RCC 7860 (cell line): ENCODE measurements at regions not wholly inside any gene's neighbourhood (a gene's known extent, or its start where the extent isn't known, plus 50 kb on each side); places are given as distances from the start of the nearest gene placed in this dataset.
"Not testable (repeated sequence)": the region's sequence is repeated elsewhere in the genome, so short reads cannot be mapped to it uniquely, and the experiment has no call there.

ENCODE experiments used
- DNase-seq: peaks from one replicate; pipeline ENCODE4 v3.0.0-alpha.2; 2015; ENCODE audit warnings: low spot score
- FAIRE-seq: peaks from 2 replicates; lab custom pipeline; 2012; peaks lifted over from hg19 to GRCh38; lab: Jason Lieb, UNC

- DNase-seq (no peak), FAIRE-seq (no peak)
Measured at GRCh38 chr12:20004952-20005351, 363.4 kb upstream of the PDE3A start.

- DNase-seq = no peak
- FAIRE-seq = no peak
Measured at GRCh38 chr12:20006871-20007730, 361.2 kb upstream of the PDE3A start.

DNA sequence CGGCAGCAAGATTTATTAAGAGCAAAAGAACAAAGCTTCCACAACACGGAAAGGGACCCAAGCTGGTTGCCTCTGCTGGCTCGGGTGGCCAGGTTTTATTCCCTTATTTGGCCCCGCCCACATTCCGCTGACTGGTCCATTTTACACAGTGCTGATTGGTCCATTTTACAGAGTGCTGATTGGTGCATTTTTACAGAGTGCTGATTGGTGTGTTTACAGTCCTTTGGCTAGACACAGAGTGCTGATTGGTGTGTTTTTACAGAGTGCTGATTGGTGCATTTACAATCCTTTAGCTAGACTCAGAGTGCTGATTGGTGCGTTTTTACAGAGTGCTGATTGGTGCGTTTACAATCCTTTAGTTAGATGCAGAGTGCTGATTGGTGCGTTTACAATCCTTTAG lies 358.4 kb upstream of the PDE3A start:
- DNase-seq, FAIRE-seq: not testable (repeated sequence)

- FAIRE-seq (no peak), DNase-seq (no peak)
Measured at GRCh38 chr12:20011200-20011599, 357.1 kb upstream of the PDE3A start.

- FAIRE-seq = no peak
Measured at GRCh38 chr12:20017802-20018201, 350.5 kb upstream of the PDE3A start.

GRCh38 chr12:20018406-20018805 lies 349.9 kb upstream of the PDE3A start:
- no peak for FAIRE-seq
- DNase-seq = no peak

More at GRCh38 chr12:20017802-20018201, 350.5 kb upstream of the PDE3A start:
- DNase-seq = no peak

- DNase-seq = no peak
- no peak for FAIRE-seq
Measured at GRCh38 chr12:20024194-20024593, 344.1 kb upstream of the PDE3A start.

GRCh38 chr12:20028033-20028432 lies 340.3 kb upstream of the PDE3A start:
- DNase-seq (no peak), FAIRE-seq (no peak)

GRCh38 chr12:20030826-20031225 lies 337.5 kb upstream of the PDE3A start:
- FAIRE-seq (no peak), DNase-seq (no peak)

DNA sequence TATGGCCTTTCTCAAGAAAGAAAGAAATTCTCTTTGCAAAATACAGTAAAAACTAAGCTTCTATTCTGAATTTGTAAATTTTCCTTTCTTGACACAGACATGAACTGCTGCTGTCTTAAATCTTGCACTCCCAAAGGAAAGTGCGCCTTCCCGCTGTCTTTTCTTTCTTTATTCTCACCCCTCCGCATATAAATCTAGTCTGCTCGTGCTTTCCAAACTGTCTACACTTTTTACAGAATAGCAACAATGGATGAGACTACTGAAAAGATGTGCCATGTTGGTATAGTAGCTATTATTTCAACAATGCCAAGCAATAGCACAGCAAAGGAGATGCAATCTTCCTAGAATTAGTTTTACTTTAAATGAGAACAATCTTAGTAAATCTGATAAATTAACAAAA lies 328.8 kb upstream of the PDE3A start:
- no peak for FAIRE-seq

DNA sequence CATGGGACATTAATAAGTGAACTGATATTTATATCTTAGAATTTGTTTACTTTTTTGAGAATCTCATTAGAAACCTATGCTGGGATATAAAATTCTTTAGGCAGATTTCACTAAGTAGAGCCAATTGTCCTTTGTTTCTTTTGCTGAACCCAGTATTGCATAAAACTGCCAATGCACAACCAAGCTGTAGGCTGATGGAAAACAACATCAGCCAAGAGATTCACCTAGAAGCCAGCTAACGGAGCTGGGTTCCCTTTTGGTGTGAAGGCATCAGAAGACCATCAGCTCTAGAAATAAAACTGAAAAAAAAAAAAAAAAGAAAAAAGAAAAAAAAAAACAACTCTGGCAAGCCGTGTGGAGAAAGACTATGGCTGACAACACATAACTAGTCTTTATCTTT lies 328.2 kb upstream of the PDE3A start:
- FAIRE-seq (no peak), DNase-seq (no peak)

More for the DNA sequence above, 328.8 kb upstream of the PDE3A start:
- DNase-seq = no peak

- FAIRE-seq (no peak), DNase-seq (no peak)
Measured at GRCh38 chr12:20040831-20041230, 327.5 kb upstream of the PDE3A start.

DNA sequence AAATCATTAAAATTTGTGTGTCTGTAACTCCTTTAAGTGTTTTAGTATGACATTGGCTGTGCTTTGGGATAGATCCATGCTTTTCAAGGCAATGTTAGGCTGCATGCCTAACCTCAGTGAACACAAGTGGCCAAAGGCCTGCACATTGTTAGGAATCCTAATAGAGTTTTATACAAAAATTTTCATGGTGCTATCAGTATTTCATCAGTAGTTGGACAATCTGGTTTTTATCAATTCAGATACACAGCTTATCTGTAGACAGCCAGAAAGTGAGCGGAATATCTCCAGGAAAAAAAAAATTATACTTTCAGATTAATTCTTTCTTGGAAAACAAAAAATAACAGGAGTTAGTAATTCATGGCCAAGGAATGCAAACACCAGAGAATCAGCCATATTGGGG lies 324.0 kb upstream of the PDE3A start:
- FAIRE-seq (no peak), DNase-seq (no peak)

DNA sequence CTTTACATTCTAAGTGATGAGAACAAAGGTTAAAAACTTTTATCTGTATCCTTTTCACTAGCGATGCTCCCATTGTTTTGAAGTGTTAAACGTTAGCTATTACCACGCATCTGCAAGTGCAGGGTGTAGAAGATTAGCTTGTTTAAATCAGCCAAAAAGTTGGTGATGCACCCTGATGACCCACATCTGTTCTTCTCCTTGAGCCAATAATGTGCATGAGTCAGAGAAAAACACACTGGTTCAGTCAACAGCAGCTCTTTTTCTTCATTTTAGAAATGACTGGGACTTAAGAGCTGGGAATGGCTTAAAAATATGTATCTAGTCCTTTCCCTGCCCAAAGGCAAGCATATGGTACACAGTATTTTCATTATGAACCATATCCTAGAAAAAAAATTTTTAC lies 323.5 kb upstream of the PDE3A start:
- DNase-seq (no peak), FAIRE-seq (no peak)

GRCh38 chr12:20047901-20048300 lies 320.4 kb upstream of the PDE3A start:
- no peak for FAIRE-seq
- DNase-seq = no peak

DNA sequence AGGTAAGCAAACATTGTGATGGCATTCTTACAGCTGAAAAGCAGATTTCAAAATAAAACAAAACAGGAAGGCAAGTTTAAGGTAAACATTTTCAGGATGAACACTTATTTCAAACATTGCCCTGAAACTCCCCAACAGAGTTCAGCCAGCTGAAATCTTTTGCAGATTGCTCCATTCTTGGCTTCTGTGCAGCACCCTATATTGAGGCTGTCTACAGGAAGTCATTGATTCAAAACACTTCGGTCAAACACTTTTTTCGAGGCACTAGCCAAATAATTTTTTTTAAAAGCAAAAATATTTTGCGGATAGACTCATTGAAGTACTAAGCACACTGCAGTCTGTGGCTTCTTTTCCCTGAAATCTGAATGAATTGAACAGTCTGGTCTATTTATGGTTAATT lies 318.1 kb upstream of the PDE3A start:
- FAIRE-seq (no peak), DNase-seq (no peak)

DNA sequence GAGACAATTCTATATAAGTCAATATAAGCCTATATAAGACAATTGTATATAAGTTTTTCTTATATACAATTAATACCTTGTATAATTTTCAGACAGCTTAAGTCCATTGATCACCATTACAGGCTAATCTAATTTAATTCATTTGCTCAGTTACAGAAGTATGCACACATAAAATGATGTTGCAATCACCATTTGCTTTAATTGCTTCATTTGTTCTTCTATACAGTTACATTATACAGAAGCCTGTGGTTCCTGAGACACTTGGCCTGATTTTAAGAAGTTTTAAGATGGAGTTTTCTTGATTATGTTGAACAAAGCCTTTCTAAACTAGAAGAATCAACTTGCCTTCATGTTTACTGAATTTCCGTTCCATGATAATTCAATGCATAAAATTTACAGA lies 314.6 kb upstream of the PDE3A start:
- FAIRE-seq = no peak
- DNase-seq = no peak

DNA sequence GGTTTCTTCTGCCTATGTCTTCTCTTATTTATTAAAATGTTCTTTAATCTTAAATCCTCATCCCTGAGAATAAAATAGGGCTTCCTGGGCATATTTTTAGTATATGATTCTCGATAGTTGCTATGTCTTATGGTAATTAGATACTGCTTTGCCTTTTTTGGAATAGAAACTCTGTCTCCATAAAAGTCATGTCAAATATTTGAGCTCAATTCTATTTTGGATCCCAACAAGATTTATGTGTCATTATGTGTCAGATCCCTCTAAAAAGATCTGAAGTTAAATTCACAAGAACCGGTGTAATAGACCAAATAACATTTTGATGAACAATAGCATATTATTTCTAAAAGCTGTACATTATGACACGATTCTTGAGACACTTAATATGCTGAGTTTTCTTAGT lies 312.5 kb upstream of the PDE3A start:
- FAIRE-seq = no peak
- DNase-seq = no peak

DNA sequence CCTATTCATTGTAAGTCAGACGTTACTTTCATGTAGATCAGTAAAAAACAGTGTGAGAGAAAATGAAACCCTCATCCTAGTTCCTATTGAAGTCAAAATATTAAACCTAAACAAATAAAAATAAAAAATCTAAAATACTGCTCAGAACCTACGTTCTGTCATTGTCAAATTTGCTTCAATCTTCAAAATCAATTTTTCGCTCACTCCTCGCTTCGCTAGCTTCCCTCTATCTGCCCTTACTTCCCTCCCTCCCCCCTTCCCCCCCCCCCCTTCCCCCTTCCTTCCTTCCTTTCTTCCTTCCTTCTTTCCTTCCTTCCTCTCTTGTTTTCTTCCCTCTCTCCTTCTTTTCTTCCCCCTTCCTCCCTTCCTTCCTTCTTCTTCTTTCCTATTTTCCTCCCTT lies 310.9 kb upstream of the PDE3A start:
- DNase-seq = no peak
- no peak for FAIRE-seq

DNA sequence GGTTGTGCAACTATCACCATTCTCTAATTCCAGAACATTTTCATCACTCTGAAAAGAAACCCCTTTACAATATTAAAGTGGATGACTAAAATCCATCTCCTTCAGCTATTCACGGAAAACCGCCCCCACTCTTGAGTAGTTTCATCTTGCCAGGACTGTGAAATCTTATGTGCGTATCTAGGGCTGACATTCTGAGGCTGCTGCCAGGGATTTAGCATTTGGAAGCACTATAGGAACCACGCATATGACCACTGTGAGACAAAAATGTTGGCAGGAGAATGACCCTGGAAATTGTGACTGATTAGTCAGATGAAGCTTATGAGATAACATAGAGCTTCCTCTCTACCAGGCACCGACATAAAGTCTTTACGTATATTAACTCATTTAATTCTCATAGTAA lies 305.2 kb upstream of the PDE3A start:
- FAIRE-seq = no peak
- no peak for DNase-seq

- no peak for DNase-seq
- no peak for FAIRE-seq
Measured at GRCh38 chr12:20077618-20078017, 290.7 kb upstream of the PDE3A start.

DNA sequence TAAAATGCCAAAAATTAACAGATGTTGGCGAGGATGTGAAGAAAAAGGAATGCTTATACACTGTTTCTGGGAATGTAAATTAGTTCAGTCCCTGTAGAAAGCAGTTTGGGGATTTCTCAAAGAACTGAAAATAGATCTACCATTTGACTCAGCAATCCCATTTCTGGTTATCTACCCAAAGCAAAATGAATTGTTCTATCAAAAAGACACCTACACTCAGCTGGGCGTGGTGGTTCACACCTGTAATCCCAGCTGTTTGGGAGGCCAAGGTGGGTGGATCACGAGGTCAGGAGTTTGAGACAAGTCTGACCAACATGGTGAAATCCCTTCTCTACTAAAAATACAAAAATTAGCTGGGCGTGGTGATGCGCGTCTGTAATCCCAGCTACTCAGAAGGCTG lies 279.3 kb upstream of the PDE3A start:
- DNase-seq (no peak), FAIRE-seq (no peak)
